GM13977 (cell line): ENCODE measurements at regions not wholly inside any gene's neighbourhood (a gene's known extent, or its start where the extent isn't known, plus 50 kb on each side); places are given as distances from the start of the nearest gene placed in this dataset.

Source experiments
- DNase-seq: peaks from one replicate; pipeline ENCODE4 v3.0.0; 2012; ENCODE audit warnings: low spot score
- in situ Hi-C: fragments of 300-500 bp; cut with MboI; formaldehyde crosslinking; loops from one replicate; pipeline ENCODE4 v1.12.0; 2022; ENCODE audit warnings: low sequenced_read_pairs, low pct_unique_long_range_greater_than_20kb, mixed read lengths, inconsistent platforms; ENCODE audit not compliant: unreplicated experiment
- TF ChIP-seq, protein P1 (sequence below): IDR thresholded peaks from 2 replicates; pipeline ENCODE4 v1.5.1; 2012; ENCODE audit warnings: mild to moderate bottlenecking, control low read depth; ENCODE audit not compliant: insufficient read depth; ENCODE audit errors: extremely low read depth, missing control alignments

GRCh38 chr21:32955311-32956060 is 70.2 kb upstream of the OLIG2 start:
- in situ Hi-C loops = no loop called here
- DNase-seq = no peak
- TF ChIP-seq, protein P1, sequence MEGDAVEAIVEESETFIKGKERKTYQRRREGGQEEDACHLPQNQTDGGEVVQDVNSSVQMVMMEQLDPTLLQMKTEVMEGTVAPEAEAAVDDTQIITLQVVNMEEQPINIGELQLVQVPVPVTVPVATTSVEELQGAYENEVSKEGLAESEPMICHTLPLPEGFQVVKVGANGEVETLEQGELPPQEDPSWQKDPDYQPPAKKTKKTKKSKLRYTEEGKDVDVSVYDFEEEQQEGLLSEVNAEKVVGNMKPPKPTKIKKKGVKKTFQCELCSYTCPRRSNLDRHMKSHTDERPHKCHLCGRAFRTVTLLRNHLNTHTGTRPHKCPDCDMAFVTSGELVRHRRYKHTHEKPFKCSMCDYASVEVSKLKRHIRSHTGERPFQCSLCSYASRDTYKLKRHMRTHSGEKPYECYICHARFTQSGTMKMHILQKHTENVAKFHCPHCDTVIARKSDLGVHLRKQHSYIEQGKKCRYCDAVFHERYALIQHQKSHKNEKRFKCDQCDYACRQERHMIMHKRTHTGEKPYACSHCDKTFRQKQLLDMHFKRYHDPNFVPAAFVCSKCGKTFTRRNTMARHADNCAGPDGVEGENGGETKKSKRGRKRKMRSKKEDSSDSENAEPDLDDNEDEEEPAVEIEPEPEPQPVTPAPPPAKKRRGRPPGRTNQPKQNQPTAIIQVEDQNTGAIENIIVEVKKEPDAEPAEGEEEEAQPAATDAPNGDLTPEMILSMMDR = no peak

DNA sequence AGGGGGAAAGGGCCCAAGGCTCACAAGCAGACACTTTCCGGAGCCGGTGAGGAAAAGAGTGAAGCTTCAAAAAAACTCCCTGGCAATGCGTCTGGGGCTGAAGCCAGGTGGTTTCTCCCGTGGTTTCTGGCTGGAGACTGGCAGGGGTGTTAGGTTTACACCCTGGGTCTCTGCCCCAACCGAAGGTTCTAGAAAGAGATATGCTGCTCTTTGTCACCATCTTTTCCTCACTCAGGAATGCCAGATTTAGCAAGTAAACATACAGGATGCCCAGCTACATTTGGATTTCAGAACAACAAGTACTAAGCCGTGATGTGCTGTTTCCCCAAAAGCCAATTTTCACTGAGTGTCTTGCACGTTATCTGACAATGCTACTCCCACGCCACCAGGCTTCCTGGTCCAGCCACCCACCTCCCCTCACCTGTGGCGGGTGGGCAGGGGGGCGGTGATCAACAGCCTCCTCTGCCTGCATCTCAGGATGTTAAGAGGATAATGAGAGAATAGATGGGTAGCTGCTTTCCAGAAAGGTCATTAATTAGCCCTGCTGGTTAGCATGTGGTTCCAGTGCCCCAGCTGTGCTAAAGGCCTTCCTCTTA is 69.6 kb upstream of the OLIG2 start:
- TF ChIP-seq, protein P1 = no peak
- in situ Hi-C loops = no loop called here
- no peak for DNase-seq

GRCh38 chr21:32957545-32957944 is 68.2 kb upstream of the OLIG2 start:
- no peak for DNase-seq
- TF ChIP-seq, protein P1 = no peak
- in situ Hi-C loops = no loop called here

DNA sequence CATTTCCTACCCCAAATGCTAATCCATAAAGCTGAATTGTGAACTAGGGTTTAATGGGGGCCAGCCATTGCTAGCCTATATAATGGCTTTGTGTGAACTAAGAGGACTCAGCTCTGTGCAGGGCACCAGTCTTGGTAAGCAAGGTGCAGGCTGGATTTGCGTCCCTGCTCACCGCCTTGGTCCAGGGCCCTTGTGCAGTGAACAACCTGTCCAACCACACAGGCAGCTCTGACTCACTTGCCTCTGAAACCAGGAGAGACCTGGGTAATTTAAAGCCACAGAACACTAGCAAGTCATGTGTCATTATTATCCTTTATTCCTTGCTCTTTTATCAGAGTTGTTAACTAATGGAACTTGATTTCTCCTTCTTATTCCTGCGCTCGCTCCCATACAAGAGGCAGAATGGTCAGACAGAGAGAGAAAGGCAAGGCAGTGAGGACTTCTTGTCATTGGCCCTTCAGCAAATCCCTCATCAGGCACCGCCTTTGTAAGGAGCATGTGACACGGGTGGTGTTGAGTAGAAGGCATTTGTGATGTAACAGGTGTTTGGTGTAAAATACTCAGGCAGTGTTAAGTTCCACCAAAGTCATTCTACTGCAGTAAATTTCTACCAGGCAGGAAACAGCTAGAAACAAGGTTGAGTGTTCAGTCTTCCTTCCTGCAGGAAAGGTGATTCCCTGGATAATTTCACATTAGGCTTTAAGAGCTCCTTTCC is 67.3 kb upstream of the OLIG2 start:
- TF ChIP-seq, protein P1 = no peak
- in situ Hi-C loops = no loop called here
- no peak for DNase-seq

DNA sequence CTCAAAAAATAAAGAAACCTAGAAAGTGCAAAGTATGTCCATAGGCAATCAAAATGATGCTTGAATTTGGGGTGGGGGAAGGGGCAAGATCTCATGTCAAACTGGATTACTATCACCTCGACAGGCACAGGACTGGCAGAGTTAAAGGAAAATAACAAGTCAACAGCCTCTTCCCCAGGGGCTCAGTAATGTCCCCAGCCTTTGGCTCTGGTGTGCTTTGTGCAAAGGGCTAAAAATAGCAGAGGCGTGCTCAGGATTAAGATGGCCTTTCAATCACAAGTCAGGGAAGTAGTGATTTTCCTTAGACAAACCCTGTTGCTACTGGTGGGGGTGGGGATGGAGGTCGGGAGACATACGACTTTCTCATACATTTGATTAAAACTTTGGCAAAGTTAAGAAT is 63.5 kb upstream of the OLIG2 start:
- in situ Hi-C loops = no loop called here
- no peak for DNase-seq
- TF ChIP-seq, protein P1 = no peak

DNA sequence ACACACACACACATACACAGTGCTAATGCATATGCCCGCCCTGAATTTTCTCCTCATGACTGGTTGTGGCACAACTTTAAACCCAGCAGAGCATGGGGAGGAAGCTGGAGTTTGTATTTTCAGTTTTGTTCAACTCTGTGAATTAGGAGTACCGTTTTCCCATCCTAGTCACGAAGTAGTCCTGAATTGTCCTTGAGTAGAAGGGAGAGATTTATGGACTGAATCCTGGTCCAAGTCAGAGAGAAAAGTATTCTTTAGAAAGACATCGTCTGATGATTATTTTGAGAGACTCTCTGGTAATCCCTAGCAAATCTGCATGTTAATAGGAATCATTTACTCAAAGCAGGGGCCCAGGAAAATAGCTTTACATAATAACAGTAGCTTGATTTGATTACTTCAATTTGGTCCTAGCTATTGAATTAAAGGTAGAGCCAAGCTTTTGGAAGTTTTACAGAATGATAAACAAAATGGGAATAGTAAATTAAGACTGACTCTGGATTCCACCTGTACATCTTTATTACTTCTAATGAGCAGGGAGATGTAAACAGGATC is 60.5 kb upstream of the OLIG2 start:
- in situ Hi-C loops = no loop called here
- TF ChIP-seq, protein P1 = no peak
- DNase-seq = no peak
